OCI-LY1 (cell line): ENCODE measurements at regions not wholly inside any gene's neighbourhood (a gene's known extent, or its start where the extent isn't known, plus 50 kb on each side); places are given as distances from the start of the nearest gene placed in this dataset.

Experiments used
- H2AFZ ChIP-seq: fragments of 200-600 bp; sonication (generic), shearing (Covaris generic); 2 replicates; pipeline ENCODE4 v1.6.0; 2014; ENCODE audit warnings: antibody characterized with exemption, mild to moderate bottlenecking, low read length
- H3F3A ChIP-seq: fragments of 200-600 bp; sonication (generic), shearing (Covaris generic); 2 replicates; pipeline ENCODE4 v1.6.0; 2014; ENCODE audit warnings: mild to moderate bottlenecking, antibody characterized with exemption, low read length, moderate library complexity; ENCODE audit not compliant: insufficient read depth
- H3K27ac ChIP-seq: fragments of 200-600 bp; sonication (generic); 2 replicates; pipeline ENCODE4 v1.5.1; 2014; ENCODE audit warnings: low read length, mixed run types, mild to moderate bottlenecking, low read depth; ENCODE audit not compliant: poor library complexity, severe bottlenecking
- H3K27me3 ChIP-seq: fragments of 200-600 bp; sonication (generic); 2 replicates; pipeline ENCODE4 v1.6.0; 2014; ENCODE audit warnings: antibody characterized with exemption, mild to moderate bottlenecking, low read length, moderate library complexity; ENCODE audit not compliant: insufficient read depth
- H3K36me3 ChIP-seq: fragments of 200-600 bp; sonication (generic); 2 replicates; pipeline ENCODE4 v1.6.1; 2014; ENCODE audit warnings: mild to moderate bottlenecking, antibody characterized with exemption, low read length, moderate library complexity, mixed read lengths; ENCODE audit not compliant: insufficient read depth
- H3K4me1 ChIP-seq: fragments of 200-600 bp; sonication (generic); 2 replicates; pipeline ENCODE4 v1.5.1; 2014; ENCODE audit warnings: mild to moderate bottlenecking, low read length, moderate library complexity; ENCODE audit not compliant: insufficient read depth, severe bottlenecking
- H3K4me2 ChIP-seq: fragments of 200-600 bp; sonication (generic), shearing (Covaris generic); 2 replicates; pipeline ENCODE4 v1.6.1; 2014; ENCODE audit warnings: low read length
- H3K4me3 ChIP-seq: fragments of 200-600 bp; sonication (generic); 2 replicates; pipeline ENCODE4 v1.5.1; 2014; ENCODE audit warnings: low read length, low read depth, mild to moderate bottlenecking, mixed read lengths; ENCODE audit not compliant: poor library complexity, severe bottlenecking
- H3K79me2 ChIP-seq: fragments of 200-600 bp; shearing (Covaris generic); 2 replicates; pipeline ENCODE4 v1.6.1; 2016; ENCODE audit warnings: mixed run types, low read length, mixed read lengths; ENCODE audit not compliant: insufficient read depth
- H3K9ac ChIP-seq: fragments of 200-600 bp; sonication (generic), shearing (Covaris generic); 2 replicates; pipeline ENCODE4 v1.6.1; 2014; ENCODE audit warnings: mild to moderate bottlenecking, low read length, mixed read lengths
- H3K9me2 ChIP-seq: fragments of 200-600 bp; sonication (generic), shearing (Covaris generic); 2 replicates; pipeline ENCODE4 v1.6.1; 2014; ENCODE audit warnings: low read depth, mild to moderate bottlenecking, low read length, mixed read lengths
- H3K9me3 ChIP-seq: fragments of 200-600 bp; shearing (Covaris generic); 2 replicates; pipeline ENCODE4 v1.6.1; 2014; ENCODE audit warnings: low read length, mixed read lengths
- H4K20me1 ChIP-seq: fragments of 200-600 bp; sonication (generic), shearing (Covaris generic); 2 replicates; pipeline ENCODE4 v1.6.0; 2016; ENCODE audit warnings: mild to moderate bottlenecking, low read length; ENCODE audit not compliant: insufficient read depth
- CTCF ChIP-seq: fragments of 200-600 bp; sonication (generic), shearing (Covaris generic); IDR thresholded peaks from 2 replicates; pipeline ENCODE4 v1.5.1; 2017; ENCODE audit warnings: mild to moderate bottlenecking, antibody characterized with exemption, low read length, moderate library complexity, mixed read lengths
- EZH2 ChIP-seq: fragments of 200-600 bp; sonication (generic), shearing (Covaris generic); IDR thresholded peaks from 2 replicates; pipeline ENCODE4 v1.8.0; 2017; ENCODE audit warnings: borderline replicate concordance, mixed run types, mild to moderate bottlenecking, antibody characterized with exemption, low read length, moderate library complexity, mixed read lengths

GRCh38 chr14:62253911-62254310 lies 491.7 kb downstream of the SNAPC1 start:
- no peaks in the 10 kb centered on the region for H3K79me2 ChIP-seq
- TF ChIP-seq EZH2 (no peak), CTCF (no peak)
- no peaks in the 10 kb centered on the region for H3F3A ChIP-seq
- H3K9me2 ChIP-seq, result no peaks in the 10 kb centered on the region
- no peak overlapping the region for H3K27ac ChIP-seq
- no peak overlapping the region for H3K9ac ChIP-seq
- no peak overlapping the region for H3K4me2 ChIP-seq
- H3K9me3 ChIP-seq, result no peaks in the 10 kb centered on the region
- no peak overlapping the region for H2AFZ ChIP-seq
- no peaks in the 10 kb centered on the region for H3K27me3 ChIP-seq
- H3K36me3 ChIP-seq, result no peaks in the 10 kb centered on the region
- no peaks in the 10 kb centered on the region for H4K20me1 ChIP-seq
- H3K4me1 ChIP-seq, result no peaks in the 10 kb centered on the region
- no peak overlapping the region for H3K4me3 ChIP-seq

GRCh38 chr14:62269204-62269603 lies 507.0 kb downstream of the SNAPC1 start:
- Histone ChIP-seq H3F3A (no peaks in the 10 kb centered on the region), H2AFZ (no peak overlapping the region), H3K4me3 (no peak overlapping the region), H3K4me1 (no peaks in the 10 kb centered on the region), H3K9ac (no peak overlapping the region), H3K79me2 (no peaks in the 10 kb centered on the region), H3K9me3 (no peaks in the 10 kb centered on the region), H3K36me3 (no peaks in the 10 kb centered on the region), H3K27me3 (no peaks in the 10 kb centered on the region), H3K27ac (no peak overlapping the region), H3K9me2 (no peaks in the 10 kb centered on the region), H3K4me2 (no peak overlapping the region), H4K20me1 (no peaks in the 10 kb centered on the region)
- no peak for TF ChIP-seq CTCF
- TF ChIP-seq EZH2, result no peak

- no peak overlapping the region for H2AFZ ChIP-seq
- no peak for TF ChIP-seq EZH2
- TF ChIP-seq CTCF, result no peak
- no peaks in the 10 kb centered on the region for H3F3A ChIP-seq
Observed at GRCh38 chr14:62270236-62270635, 508.0 kb downstream of the SNAPC1 start.

More at GRCh38 chr14:62270236-62270635, 508.0 kb downstream of the SNAPC1 start:
- no peak overlapping the region for H3K27ac ChIP-seq
- H3K9ac ChIP-seq, result no peak overlapping the region
- H3K79me2 ChIP-seq, result no peaks in the 10 kb centered on the region
- no peaks in the 10 kb centered on the region for H3K9me3 ChIP-seq
- H3K4me1 ChIP-seq, result no peaks in the 10 kb centered on the region
- H3K4me3 ChIP-seq, result no peak overlapping the region
- no peaks in the 10 kb centered on the region for H3K9me2 ChIP-seq
- H3K27me3 ChIP-seq, result no peaks in the 10 kb centered on the region
- H4K20me1 ChIP-seq, result no peaks in the 10 kb centered on the region
- H3K36me3 ChIP-seq, result no peaks in the 10 kb centered on the region
- no peak overlapping the region for H3K4me2 ChIP-seq
